ENCODE measurements at regions not wholly inside any gene's neighbourhood (a gene's known extent, or its start where the extent isn't known, plus 50 kb on each side); places are given as distances from the start of the nearest gene placed in this dataset.

GRCh38 chr18:39371996-39372395, 1806.4 kb upstream of the CELF4 start:
- TF ChIP-seq, protein P1, sequence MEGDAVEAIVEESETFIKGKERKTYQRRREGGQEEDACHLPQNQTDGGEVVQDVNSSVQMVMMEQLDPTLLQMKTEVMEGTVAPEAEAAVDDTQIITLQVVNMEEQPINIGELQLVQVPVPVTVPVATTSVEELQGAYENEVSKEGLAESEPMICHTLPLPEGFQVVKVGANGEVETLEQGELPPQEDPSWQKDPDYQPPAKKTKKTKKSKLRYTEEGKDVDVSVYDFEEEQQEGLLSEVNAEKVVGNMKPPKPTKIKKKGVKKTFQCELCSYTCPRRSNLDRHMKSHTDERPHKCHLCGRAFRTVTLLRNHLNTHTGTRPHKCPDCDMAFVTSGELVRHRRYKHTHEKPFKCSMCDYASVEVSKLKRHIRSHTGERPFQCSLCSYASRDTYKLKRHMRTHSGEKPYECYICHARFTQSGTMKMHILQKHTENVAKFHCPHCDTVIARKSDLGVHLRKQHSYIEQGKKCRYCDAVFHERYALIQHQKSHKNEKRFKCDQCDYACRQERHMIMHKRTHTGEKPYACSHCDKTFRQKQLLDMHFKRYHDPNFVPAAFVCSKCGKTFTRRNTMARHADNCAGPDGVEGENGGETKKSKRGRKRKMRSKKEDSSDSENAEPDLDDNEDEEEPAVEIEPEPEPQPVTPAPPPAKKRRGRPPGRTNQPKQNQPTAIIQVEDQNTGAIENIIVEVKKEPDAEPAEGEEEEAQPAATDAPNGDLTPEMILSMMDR (IDR thresholded peaks at IDR 0.05 in 8 of 11, conservative IDR thresholded peaks at IDR 0.05 in 3 of 11) = no peak
- no peak for TF ChIP-seq POLR2A (IDR thresholded peaks at IDR 0.05)
